GM23338 (cell line): ENCODE measurements at regions not wholly inside any gene's neighbourhood (a gene's known extent, or its start where the extent isn't known, plus 50 kb on each side); places are given as distances from the start of the nearest gene placed in this dataset.
A peak's percentile ranks its signal among the peaks of the same experiment; 100 is the strongest.

Experiments
- ATAC-seq: fragments of 200-7000 bp; cut with Tn5 transposase; 3 replicates; pipeline ENCODE4 v1.9.1; 2020
- DNase-seq: peaks from one replicate; pipeline ENCODE4 v3.0.0-alpha.2; 2015; ENCODE audit warnings: low spot score
- H2AFZ ChIP-seq: fragments of 200-600 bp; sonication (generic); 2 replicates; pipeline ENCODE4 v1.8.0; 2016; ENCODE audit warnings: antibody characterized with exemption, mild to moderate bottlenecking, moderate library complexity
- H3F3A ChIP-seq: fragments of 200-600 bp; sonication (generic); replicated peaks from 2 replicates; pipeline ENCODE4 v1.8.0; 2017; ENCODE audit warnings: antibody characterized with exemption, mixed run types, low read depth
- H3K27ac ChIP-seq: fragments of 200-600 bp; sonication (generic); 2 replicates; pipeline ENCODE4 v1.6.1; 2016; ENCODE audit warnings: low read depth
- H3K27me3 ChIP-seq: fragments of 200-600 bp; sonication (generic); 2 replicates; pipeline ENCODE4 v1.8.0; 2016; ENCODE audit warnings: mild to moderate bottlenecking, mixed run types, moderate library complexity; ENCODE audit not compliant: insufficient read depth
- H3K36me3 ChIP-seq: fragments of 200-600 bp; sonication (generic); 2 replicates; pipeline ENCODE4 v1.8.0; 2016; ENCODE audit warnings: mild to moderate bottlenecking; ENCODE audit not compliant: insufficient read depth
- H3K4me1 ChIP-seq: fragments of 200-600 bp; sonication (generic); 2 replicates; pipeline ENCODE4 v1.8.0; 2016; ENCODE audit warnings: mild to moderate bottlenecking, moderate library complexity; ENCODE audit not compliant: insufficient read depth
- H3K4me2 ChIP-seq: fragments of 200-600 bp; sonication (generic); 2 replicates; pipeline ENCODE4 v1.7.1; 2017; ENCODE audit warnings: mixed run types
- H3K4me3 ChIP-seq: fragments of 200-600 bp; sonication (generic); 2 replicates; pipeline ENCODE4 v1.6.1; 2016; ENCODE audit warnings: mixed run types
- H3K79me2 ChIP-seq: fragments of 200-600 bp; sonication (generic); replicated peaks from 2 replicates; pipeline ENCODE4 v1.8.0; 2017; ENCODE audit warnings: mild to moderate bottlenecking; ENCODE audit not compliant: insufficient read depth
- H3K9me2 ChIP-seq: fragments of 200-600 bp; sonication (generic); 2 replicates; pipeline ENCODE4 v1.8.0; 2017; ENCODE audit not compliant: insufficient read depth
- H4K20me1 ChIP-seq: fragments of 200-600 bp; sonication (generic); replicated peaks from 2 replicates; pipeline ENCODE4 v1.8.0; 2017; ENCODE audit warnings: mild to moderate bottlenecking; ENCODE audit not compliant: insufficient read depth
- H3K27ac Mint-ChIP-seq: 2 replicates; pipeline ENCODE4 v1.8.0; 2020; ENCODE audit warnings: inconsistent platforms, mild to moderate bottlenecking, moderate library complexity, mixed read lengths
- H3K27me3 Mint-ChIP-seq: 3 replicates; pipeline ENCODE4 v1.8.0; 2022; ENCODE audit warnings: low read depth, mild to moderate bottlenecking, moderate library complexity, mixed read lengths, inconsistent platforms; ENCODE audit not compliant: insufficient read depth, poor library complexity
- H3K36me3 Mint-ChIP-seq: 3 replicates; pipeline ENCODE4 v1.8.0; 2021; ENCODE audit warnings: low read depth, mild to moderate bottlenecking, inconsistent platforms, moderate library complexity, mixed read lengths
- H3K4me1 Mint-ChIP-seq: 3 replicates; pipeline ENCODE4 v1.8.0; 2020; ENCODE audit warnings: mild to moderate bottlenecking, inconsistent platforms, mixed read lengths
- H3K4me3 Mint-ChIP-seq: 3 replicates; pipeline ENCODE4 v1.8.0; 2021; ENCODE audit warnings: moderate library complexity, mild to moderate bottlenecking, inconsistent platforms, mixed read lengths
- H3K9me3 Mint-ChIP-seq: 3 replicates; pipeline ENCODE4 v1.8.0; 2020; ENCODE audit warnings: moderate library complexity, mild to moderate bottlenecking, inconsistent platforms, mixed read lengths
- CTCF ChIP-seq, 2 experiments: fragments of 200-600 bp in 1 of 2; sonication (generic) in 1 of 2; conservative IDR thresholded peaks; 2 replicates each; pipeline versions ENCODE4 v1.5.1 to v1.6.1; 2016 to 2017; ENCODE audit warnings: antibody characterized with exemption in 2 of 2, low read depth in 2 of 2, mild to moderate bottlenecking in 2 of 2, moderate library complexity in 1 of 2
- ETS1 ChIP-seq: IDR thresholded peaks from 2 replicates; pipeline ENCODE4 v1.6.1; 2016; ENCODE audit warnings: antibody characterized with exemption
- EZH2 ChIP-seq: fragments of 200-600 bp; sonication (generic); IDR thresholded peaks from one replicate; pipeline ENCODE4 v1.8.0; 2017; ENCODE audit warnings: antibody characterized with exemption, mild to moderate bottlenecking, low read depth; ENCODE audit not compliant: unreplicated experiment
- JUNB ChIP-seq: IDR thresholded peaks from one replicate; pipeline ENCODE4 v1.6.1; 2016; ENCODE audit warnings: antibody characterized with exemption; ENCODE audit not compliant: unreplicated experiment
- ZNF331 ChIP-seq: fragments of 250-450 bp; sonication (Bioruptor Pico); IDR thresholded peaks from 2 replicates; pipeline ENCODE4 v1.5.0; 2020; ENCODE audit warnings: low read depth, mild to moderate bottlenecking, moderate library complexity
- ZNF462 ChIP-seq: fragments of 250-450 bp; sonication (Bioruptor Pico); IDR thresholded peaks from 2 replicates; pipeline ENCODE4 v1.5.0; 2020; ENCODE audit warnings: mild to moderate bottlenecking, moderate library complexity

GRCh38 chrX:20947411-20947912 lies 426.8 kb upstream of the CNKSR2 start:
- Histone ChIP-seq H2AFZ (no peak overlapping the region), H3K79me2 (no peaks in the 10 kb centered on the region), H3K9me2 (no peaks in the 10 kb centered on the region), H4K20me1 (no peaks in the 10 kb centered on the region), H3K36me3 (no peaks in the 10 kb centered on the region), H3K27ac (no peak overlapping the region), H3K27me3 (no peaks in the 10 kb centered on the region), H3K4me3 (no peak overlapping the region), H3K4me1 (peaks cover 3% of the 10 kb centered on the region), H3K4me2 (no peak overlapping the region), H3F3A (no peaks in the 10 kb centered on the region)
- ATAC-seq (peak; percentile 52), DNase-seq (peak; percentile 8)
- H3K4me3 Mint-ChIP-seq = no peak overlapping the region
- no peaks in the 10 kb centered on the region for H3K27me3 Mint-ChIP-seq
- TF ChIP-seq ETS1 = no peak
- TF ChIP-seq EZH2 = no peak
- no peak for TF ChIP-seq JUNB
- TF ChIP-seq ZNF331 (CRISPR knock-in tag) = no peak
- TF ChIP-seq ZNF462 (CRISPR knock-in tag) = no peak
- TF ChIP-seq CTCF (conservative IDR thresholded peaks at IDR 0.05; ENCODE audit: low read depth in 2 of 2) = no peak
- peaks cover 25% of the 10 kb centered on the region for H3K4me1 Mint-ChIP-seq
- H3K36me3 Mint-ChIP-seq = no peaks in the 10 kb centered on the region
- no peaks in the 10 kb centered on the region for H3K9me3 Mint-ChIP-seq
- H3K27ac Mint-ChIP-seq = no peak overlapping the region
